ENCODE measurements at regions not wholly inside any gene's neighbourhood (a gene's known extent, or its start where the extent isn't known, plus 50 kb on each side); places are given as distances from the start of the nearest gene placed in this dataset.

- Histone ChIP-seq H4K20me1 (replicated peaks; ENCODE audit: control insufficient read depth, extremely low read depth, insufficient read depth, low read length) (no peaks in the 10 kb centered on the region), H3K79me2 (ENCODE audit: control insufficient read depth, insufficient read depth, low read length) (no peaks in the 10 kb centered on the region), H3K4me2 (ENCODE audit: insufficient read depth, low read length) (no peak overlapping the region), H3K27me3 (ENCODE audit: control insufficient read depth in 2 of 2, insufficient read depth in 2 of 2, low read length in 2 of 2) (no peaks in the 10 kb centered on the region), H2AFZ (ENCODE audit: low read depth, low read length) (no peak overlapping the region), H3K9me3 (replicated peaks; ENCODE audit: control insufficient read depth, insufficient read depth, low read length) (no peaks in the 10 kb centered on the region), H3K36me3 (ENCODE audit: control insufficient read depth in 2 of 2, extremely low read depth in 1 of 2, insufficient read depth in 2 of 2, low read length in 2 of 2) (no peaks in the 10 kb centered on the region), H3K4me1 (ENCODE audit: control insufficient read depth, extremely low read depth, insufficient read depth, low read length) (peaks cover 6% of the 10 kb centered on the region), H3K9ac (replicated peaks; ENCODE audit: extremely low read depth, insufficient read depth, low read length) (no peak overlapping the region), H3K9me1 (replicated peaks; ENCODE audit: control insufficient read depth, extremely low read depth, insufficient read depth, low read length) (no peaks in the 10 kb centered on the region), H3K4me3 (replicated peaks in 1 of 3; ENCODE audit: insufficient read depth in 1 of 3, low read depth in 1 of 3, low read length in 3 of 3) (no peak overlapping the region), H3K27ac (ENCODE audit: insufficient read depth, low read depth, low read length) (no peak overlapping the region)
- dilution Hi-C loops (cut with MboI; ENCODE audit: extremely low pct_ligation_motif_present, low sequenced_read_pairs) (no loop called here), intact Hi-C loops (cut with micrococcal nuclease) (no loop called here)
- TF ChIP-seq, protein P1, sequence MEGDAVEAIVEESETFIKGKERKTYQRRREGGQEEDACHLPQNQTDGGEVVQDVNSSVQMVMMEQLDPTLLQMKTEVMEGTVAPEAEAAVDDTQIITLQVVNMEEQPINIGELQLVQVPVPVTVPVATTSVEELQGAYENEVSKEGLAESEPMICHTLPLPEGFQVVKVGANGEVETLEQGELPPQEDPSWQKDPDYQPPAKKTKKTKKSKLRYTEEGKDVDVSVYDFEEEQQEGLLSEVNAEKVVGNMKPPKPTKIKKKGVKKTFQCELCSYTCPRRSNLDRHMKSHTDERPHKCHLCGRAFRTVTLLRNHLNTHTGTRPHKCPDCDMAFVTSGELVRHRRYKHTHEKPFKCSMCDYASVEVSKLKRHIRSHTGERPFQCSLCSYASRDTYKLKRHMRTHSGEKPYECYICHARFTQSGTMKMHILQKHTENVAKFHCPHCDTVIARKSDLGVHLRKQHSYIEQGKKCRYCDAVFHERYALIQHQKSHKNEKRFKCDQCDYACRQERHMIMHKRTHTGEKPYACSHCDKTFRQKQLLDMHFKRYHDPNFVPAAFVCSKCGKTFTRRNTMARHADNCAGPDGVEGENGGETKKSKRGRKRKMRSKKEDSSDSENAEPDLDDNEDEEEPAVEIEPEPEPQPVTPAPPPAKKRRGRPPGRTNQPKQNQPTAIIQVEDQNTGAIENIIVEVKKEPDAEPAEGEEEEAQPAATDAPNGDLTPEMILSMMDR (IDR thresholded peaks at IDR 0.05; ENCODE audit: extremely low read depth in 1 of 2, insufficient read depth in 1 of 2, low read depth in 1 of 2, low read length in 2 of 2), result no peak
- TF ChIP-seq MYC (IDR thresholded peaks at IDR 0.05; ENCODE audit: low read depth, low read length) (no peak), GATA2 (IDR thresholded peaks at IDR 0.05; ENCODE audit: insufficient read depth, insufficient read length, low read depth, low read length) (no peak), JUN (IDR thresholded peaks at IDR 0.05; ENCODE audit: borderline replicate concordance, insufficient read depth, insufficient read length, low read depth) (no peak), POLR2A (IDR thresholded peaks at IDR 0.05; ENCODE audit: low read depth, low read length) (no peak), FOS (IDR thresholded peaks at IDR 0.05; ENCODE audit: borderline replicate concordance, insufficient read depth, low read length) (no peak), EZH2 (IDR thresholded peaks at IDR 0.05; ENCODE audit: borderline replicate concordance, low read depth, low read length, severe bottlenecking) (no peak), POLR2AphosphoS5 (IDR thresholded peaks at IDR 0.05; ENCODE audit: insufficient read depth, low read depth, low read length) (no peak)
- TF ChIP-seq, protein P2, sequence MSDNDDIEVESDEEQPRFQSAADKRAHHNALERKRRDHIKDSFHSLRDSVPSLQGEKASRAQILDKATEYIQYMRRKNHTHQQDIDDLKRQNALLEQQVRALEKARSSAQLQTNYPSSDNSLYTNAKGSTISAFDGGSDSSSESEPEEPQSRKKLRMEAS (IDR thresholded peaks at IDR 0.05; ENCODE audit: insufficient read depth, insufficient read length), result no peak
- no peak for FAIRE-seq
- no peak for DNase-seq (ENCODE audit: low read depth, low spot score)
- ChIA-PET CTCF (interaction anchor here (0.6 to 2.2 kb wide), 2 partner anchors 10 to 114 kb away, joined by 3 to 6 read pairs; no protein-coding TSS in a partner anchor), POLR2A (no interaction called here)
- BruUV-seq (replicated peaks), result no TSS peak
These were observed 88.2 kb upstream of the ABI3BP start for GRCh38 chr3:101081446-101081845.
